Stomach (tissue), 4 donors: ENCODE measurements at regions not wholly inside any gene's neighbourhood (a gene's known extent, or its start where the extent isn't known, plus 50 kb on each side); places are given as distances from the start of the nearest gene placed in this dataset.

Source experiments
- CTCF ChIP-seq, 7 experiments: fragments of 450-650 bp in 4 of 7; fragments of 200-600 bp in 3 of 7; sonication (generic) in 3 of 7; IDR thresholded peaks; one replicate each; pipeline ENCODE4 v1.5.1; 2016 to 2019; ENCODE audit warnings: antibody characterized with exemption in 7 of 7, control low read depth in 2 of 7, mild to moderate bottlenecking in 1 of 7
- POLR2A ChIP-seq, 4 donors: fragments of 450-650 bp; IDR thresholded peaks; one replicate each; pipeline ENCODE4 v1.6.1; 2016; ENCODE audit warnings: antibody characterized with exemption in 4 of 4, control low read depth in 2 of 4, mild to moderate bottlenecking in 1 of 4, moderate library complexity in 1 of 4
- POLR2AphosphoS5 ChIP-seq, 3 donors: sonication (generic); formaldehyde crosslinking; IDR thresholded peaks; one replicate each; pipeline ENCODE4 v1.6.1; 2016; ENCODE audit warnings: antibody characterized with exemption in 3 of 3

GRCh38 chr16:54605536-54606066 lies 319.0 kb upstream of the IRX3 start:
- no peak for TF ChIP-seq POLR2A (IDR thresholded peaks at IDR 0.05)
- TF ChIP-seq POLR2AphosphoS5 (IDR thresholded peaks at IDR 0.05) = no peak
- no peak for TF ChIP-seq CTCF (IDR thresholded peaks at IDR 0.05)
